DMS153 treated with DMSO at 0.1 percent for 48 hours (cell line): ENCODE measurements at regions not wholly inside any gene's neighbourhood (a gene's known extent, or its start where the extent isn't known, plus 50 kb on each side); places are given as distances from the start of the nearest gene placed in this dataset.
"Not testable (repeated sequence)": the region's sequence is repeated elsewhere in the genome, so short reads cannot be mapped to it uniquely, and the experiment has no call there.

ENCODE experiments used
- DNase-seq: peaks from one replicate; lab custom pipeline; 2025; ENCODE audit not compliant: unreplicated experiment; lab: John Stamatoyannopoulos, UW

- no peak for DNase-seq
These were observed 89.1 kb upstream of the IGFBP7 start for GRCh38 chr4:57199267-57199666.

- no peak for DNase-seq
These were observed 85.4 kb upstream of the IGFBP7 start for GRCh38 chr4:57195622-57196021.

DNA sequence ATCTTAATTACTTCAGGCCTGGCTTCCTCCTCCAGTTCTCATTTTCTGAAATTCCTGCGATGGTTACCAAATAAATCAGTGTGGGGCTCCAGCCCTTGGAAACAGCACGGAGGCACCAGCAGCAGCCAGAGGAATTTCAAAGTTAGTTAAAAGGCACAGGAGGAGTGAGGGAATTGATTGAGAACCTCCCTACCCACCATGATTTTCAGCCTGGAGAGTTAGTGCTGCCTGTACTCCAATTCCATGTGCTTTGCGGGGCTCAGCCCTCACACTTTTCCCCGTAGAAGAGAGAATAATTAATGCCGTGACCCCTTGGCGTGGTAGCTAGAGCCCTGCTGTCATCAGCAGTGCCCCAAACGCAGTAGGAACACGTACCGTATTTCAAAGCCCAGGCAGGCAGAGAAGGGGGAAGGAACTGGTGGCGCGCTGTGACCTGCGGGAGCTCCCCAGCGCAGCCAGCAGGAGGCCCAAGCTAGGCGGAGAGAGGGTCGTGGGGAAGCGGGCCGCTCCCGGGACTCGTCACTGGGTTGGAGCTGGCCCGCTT lies 84.0 kb upstream of the IGFBP7 start:
- DNase-seq = no peak

- no peak for DNase-seq
These were observed 83.1 kb upstream of the IGFBP7 start for GRCh38 chr4:57193209-57193810.

GRCh38 chr4:57191523-57192034 lies 81.4 kb upstream of the IGFBP7 start:
- DNase-seq = no peak

DNA sequence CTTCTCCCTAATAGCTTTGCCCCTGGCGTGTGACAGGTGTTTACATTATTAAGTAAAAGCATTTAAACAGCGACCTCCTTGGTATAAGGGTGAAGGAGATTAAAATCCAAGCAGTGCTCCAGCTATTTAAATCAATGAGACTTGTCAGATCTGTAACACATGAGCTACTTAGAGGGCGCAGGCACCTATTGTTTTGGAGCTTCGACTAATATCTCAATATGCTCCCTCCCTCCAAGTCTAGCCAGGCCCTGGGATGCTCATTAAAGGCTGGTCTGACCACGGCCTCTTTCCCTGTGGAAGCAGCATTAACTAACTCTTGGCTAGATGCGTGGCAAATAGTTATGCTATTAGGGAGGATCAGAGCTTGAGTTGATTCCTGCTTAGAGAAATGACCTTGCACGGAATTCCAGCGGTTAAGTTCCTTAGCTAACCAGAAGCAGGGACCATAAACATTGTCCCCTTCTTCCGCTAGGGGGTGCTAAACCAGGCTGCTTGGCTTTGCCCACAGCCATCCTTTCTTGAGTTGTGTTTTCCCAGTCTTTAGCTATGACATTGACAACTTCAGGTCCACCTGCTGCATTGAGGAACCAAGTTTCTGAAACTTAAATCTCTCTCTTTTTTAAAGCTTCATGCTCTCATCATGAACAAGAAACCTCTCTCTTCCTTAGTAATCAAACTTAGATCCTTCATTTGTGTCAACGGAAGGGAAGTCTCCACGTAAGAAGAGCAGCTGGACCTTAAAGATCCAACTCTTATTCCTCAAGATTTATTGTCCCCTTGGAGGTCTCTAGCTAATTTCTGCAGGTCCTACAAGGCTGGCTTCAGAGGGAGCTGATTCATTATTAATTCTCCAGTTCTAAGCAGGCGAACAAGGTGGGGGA lies 80.7 kb upstream of the IGFBP7 start:
- DNase-seq = no peak

- no peak for DNase-seq
These were observed 77.1 kb upstream of the IGFBP7 start for GRCh38 chr4:57187246-57187645.

- DNase-seq = no peak
These were observed 74.3 kb upstream of the IGFBP7 start for GRCh38 chr4:57184378-57185029.

DNA sequence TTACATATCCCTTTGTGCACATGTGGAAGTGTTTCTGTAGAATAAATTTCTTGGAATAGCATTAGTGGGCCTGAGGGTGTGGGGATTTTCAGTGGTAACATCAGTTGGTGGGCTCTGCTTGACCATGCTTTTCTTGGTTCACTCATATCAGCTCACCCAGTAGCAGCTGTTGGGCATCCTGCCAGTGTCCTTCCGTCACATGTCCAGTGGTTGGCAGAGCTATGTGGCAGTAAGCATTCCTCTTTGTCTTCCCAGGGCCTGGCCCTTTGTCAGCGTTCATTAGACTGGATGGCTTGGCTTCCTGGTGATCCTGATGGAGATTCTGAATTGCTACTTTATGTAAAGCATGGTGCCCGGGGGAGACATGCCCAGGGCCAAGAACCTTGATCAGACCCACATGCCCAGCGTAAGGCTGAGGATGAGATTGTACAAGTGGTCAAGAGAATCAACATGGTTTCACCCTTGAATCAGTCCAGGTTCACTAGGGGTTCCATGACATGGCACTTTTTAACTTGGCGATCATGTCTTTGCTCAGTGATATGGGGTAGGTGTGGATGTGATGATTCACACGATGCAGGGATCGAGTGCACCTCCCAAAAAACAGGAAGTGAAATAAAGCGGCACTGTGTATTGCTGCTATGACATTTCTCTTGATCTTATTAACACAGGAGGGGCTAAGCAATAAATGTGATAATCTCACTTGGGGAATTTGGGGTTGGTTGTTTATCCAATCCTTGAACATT lies 72.1 kb upstream of the IGFBP7 start:
- no peak for DNase-seq

DNA sequence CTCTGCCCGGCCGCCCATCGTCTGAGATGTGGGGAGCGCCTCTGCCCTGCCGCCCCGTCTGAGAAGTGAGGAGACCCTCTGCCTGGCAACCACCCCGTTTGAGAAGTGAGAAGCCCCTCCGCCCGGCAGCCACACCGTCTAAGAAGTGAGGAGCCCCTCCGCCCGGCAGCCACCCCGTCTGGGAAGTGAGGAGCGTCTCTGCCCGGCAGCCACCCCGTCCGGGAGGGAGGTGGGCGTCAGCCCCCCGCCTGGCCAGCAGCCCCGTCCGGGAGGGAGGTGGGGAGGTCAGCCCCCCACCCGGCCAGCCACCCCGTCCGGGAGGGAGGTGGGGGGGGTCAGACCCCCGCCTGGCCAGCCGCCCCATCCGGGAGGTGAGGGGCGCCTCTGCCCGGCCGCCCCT lies 63.0 kb upstream of the IGFBP7 start:
- DNase-seq = not testable (repeated sequence)

- no peak for DNase-seq
These were observed 61.9 kb upstream of the IGFBP7 start for GRCh38 chr4:57172065-57172464.

GRCh38 chr4:57168982-57169381 lies 58.8 kb upstream of the IGFBP7 start:
- DNase-seq = no peak

DNA sequence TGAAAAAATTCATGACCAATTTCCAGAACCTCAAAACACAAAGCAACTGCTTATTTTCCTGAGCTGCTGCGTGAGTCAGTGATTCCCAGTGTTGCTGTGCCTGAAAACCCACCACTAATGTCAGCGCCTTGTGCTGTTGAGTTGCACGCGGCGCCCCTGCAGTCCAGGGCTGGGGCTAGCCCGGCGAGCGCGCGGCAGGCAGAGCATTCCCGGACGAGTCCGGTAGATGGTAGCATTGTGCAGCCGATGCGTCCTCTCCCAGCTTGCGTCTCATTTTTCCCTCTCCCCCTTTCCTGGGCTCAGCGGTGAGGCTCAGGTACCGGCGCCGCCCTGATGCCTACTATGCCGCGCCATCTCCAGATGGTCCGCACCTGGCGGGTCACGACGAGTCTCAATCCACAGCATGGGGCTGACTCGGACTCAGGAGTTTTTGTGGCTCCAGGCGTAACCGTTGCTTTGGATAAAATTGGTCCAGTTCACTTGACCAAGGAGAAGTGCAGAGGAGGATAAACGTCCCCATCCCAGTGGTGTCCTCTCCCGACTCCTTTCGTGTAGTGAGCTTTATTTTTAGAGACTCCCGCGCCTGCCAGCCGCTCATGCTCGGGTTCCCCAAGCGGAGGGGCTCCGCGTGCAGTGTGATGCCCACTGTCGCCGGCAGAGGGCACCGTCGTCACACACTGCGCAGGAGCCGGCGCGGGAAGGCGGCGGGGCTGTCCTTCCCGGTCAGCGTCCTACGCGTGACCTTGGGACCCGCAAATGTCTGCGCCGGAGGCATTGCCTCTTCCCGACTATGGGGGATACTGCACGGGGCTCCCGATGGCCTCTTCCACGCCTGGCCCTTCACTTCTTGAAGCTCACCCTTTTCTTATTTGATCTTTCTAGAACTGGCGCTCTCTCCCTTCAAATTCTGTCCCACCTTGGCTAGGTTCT lies 53.6 kb upstream of the IGFBP7 start:
- peak; percentile 40 for DNase-seq

DNA sequence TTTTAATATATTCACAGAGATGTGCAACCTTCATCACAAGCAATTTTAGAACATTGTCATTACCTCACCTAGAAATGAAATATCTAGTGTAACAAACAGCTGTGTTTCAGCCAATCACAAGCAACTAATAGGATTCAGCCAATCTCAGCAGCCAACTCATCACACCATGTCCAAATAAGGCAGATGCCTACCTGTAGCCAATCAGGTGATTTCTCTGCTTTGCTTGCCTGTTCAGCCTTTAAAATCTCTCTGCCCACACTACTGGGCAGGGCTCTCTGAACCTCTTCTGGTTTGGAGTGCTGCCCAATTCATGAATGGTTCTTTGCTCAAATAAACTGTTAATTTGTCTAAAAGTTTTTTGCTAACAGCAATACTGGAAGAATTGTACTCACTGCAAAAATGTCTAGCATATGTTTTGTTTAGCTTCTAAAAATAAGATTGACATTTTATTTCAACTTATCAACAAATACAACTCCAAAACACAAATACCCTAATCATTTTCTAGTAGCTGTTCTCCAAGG lies 52.4 kb upstream of the IGFBP7 start:
- DNase-seq = no peak
